ENCODE measurements at regions not wholly inside any gene's neighbourhood (a gene's known extent, or its start where the extent isn't known, plus 50 kb on each side); places are given as distances from the start of the nearest gene placed in this dataset.
"Not testable (repeated sequence)": the region's sequence is repeated elsewhere in the genome, so short reads cannot be mapped to it uniquely, and the experiment has no call there.

- DNase-seq (ENCODE audit: low read depth in 4 of 6, low spot score in 6 of 6) = peak in 1 of 6 donors; percentile 39
- no peak overlapping the region for H3K4me3 ChIP-seq (ENCODE audit: low read depth, low read length)
- H3K4me1 ChIP-seq (ENCODE audit: control insufficient read depth, insufficient read depth, low read length) = no peaks in the 10 kb centered on the region
- WGBS (ENCODE audit: insufficient coverage) = 59% methylated on average over 3 of the region's 7 CpGs
- no peaks in the 10 kb centered on the region for H3K9me3 ChIP-seq (ENCODE audit: control insufficient read depth, insufficient read depth, low read length)
- H3K36me3 ChIP-seq (ENCODE audit: control insufficient read depth, insufficient read depth, low read length) = no peaks in the 10 kb centered on the region
- no peaks in the 10 kb centered on the region for H3K27me3 ChIP-seq (ENCODE audit: control insufficient read depth, insufficient read depth, low read length)
- no peak overlapping the region for H3K27ac ChIP-seq (ENCODE audit: low read depth, low read length)
Observed at GRCh38 chr12:127500512-127501035, 766.4 kb upstream of the TMEM132C start.

GRCh38 chr12:127501916-127502315 is 765.1 kb upstream of the TMEM132C start:
- no peaks in the 10 kb centered on the region for H3K9me3 ChIP-seq (ENCODE audit: control insufficient read depth, insufficient read depth, low read length)
- no peaks in the 10 kb centered on the region for H3K36me3 ChIP-seq (ENCODE audit: control insufficient read depth, insufficient read depth, low read length)
- no peaks in the 10 kb centered on the region for H3K4me1 ChIP-seq (ENCODE audit: control insufficient read depth, insufficient read depth, low read length)
- DNase-seq (ENCODE audit: low read depth in 4 of 6, low spot score in 6 of 6) = no peak
- 98% methylated on average over 6 of the region's 6 CpGs for WGBS (ENCODE audit: insufficient coverage)
- no peak overlapping the region for H3K4me3 ChIP-seq (ENCODE audit: low read depth, low read length)
- H3K27me3 ChIP-seq (ENCODE audit: control insufficient read depth, insufficient read depth, low read length) = no peaks in the 10 kb centered on the region
- H3K27ac ChIP-seq (ENCODE audit: low read depth, low read length) = no peak overlapping the region

- no peaks in the 10 kb centered on the region for H3K36me3 ChIP-seq (ENCODE audit: control insufficient read depth, insufficient read depth, low read length)
- H3K4me3 ChIP-seq (ENCODE audit: low read depth, low read length) = no peak overlapping the region
- H3K27ac ChIP-seq (ENCODE audit: low read depth, low read length) = no peak overlapping the region
- WGBS (ENCODE audit: insufficient coverage) = 92% methylated on average over 4 of the region's 7 CpGs
- DNase-seq (ENCODE audit: low read depth in 4 of 6, low spot score in 6 of 6) = peak in 2 of 6 donors; percentile 22 to 32
- no peaks in the 10 kb centered on the region for H3K4me1 ChIP-seq (ENCODE audit: control insufficient read depth, insufficient read depth, low read length)
- H3K27me3 ChIP-seq (ENCODE audit: control insufficient read depth, insufficient read depth, low read length) = no peaks in the 10 kb centered on the region
- no peaks in the 10 kb centered on the region for H3K9me3 ChIP-seq (ENCODE audit: control insufficient read depth, insufficient read depth, low read length)
Observed at GRCh38 chr12:127503246-127503645, 763.7 kb upstream of the TMEM132C start.

- not testable (repeated sequence) for H3K4me1 ChIP-seq (ENCODE audit: control insufficient read depth, insufficient read depth, low read length); H3K27ac ChIP-seq (ENCODE audit: low read depth, low read length); H3K4me3 ChIP-seq (ENCODE audit: low read depth, low read length); H3K27me3 ChIP-seq (ENCODE audit: control insufficient read depth, insufficient read depth, low read length); H3K9me3 ChIP-seq (ENCODE audit: control insufficient read depth, insufficient read depth, low read length); DNase-seq (ENCODE audit: low read depth in 4 of 6, low spot score in 6 of 6); H3K36me3 ChIP-seq (ENCODE audit: control insufficient read depth, insufficient read depth, low read length)
- WGBS (ENCODE audit: insufficient coverage) = 100% methylated on average over 2 of the region's 4 CpGs
Observed at GRCh38 chr12:127503996-127504395, 763.0 kb upstream of the TMEM132C start.

- H3K4me3 ChIP-seq (ENCODE audit: low read depth, low read length) = no peak overlapping the region
- no peak overlapping the region for H3K27ac ChIP-seq (ENCODE audit: low read depth, low read length)
- H3K9me3 ChIP-seq (ENCODE audit: control insufficient read depth, insufficient read depth, low read length) = no peaks in the 10 kb centered on the region
- H3K27me3 ChIP-seq (ENCODE audit: control insufficient read depth, insufficient read depth, low read length) = no peaks in the 10 kb centered on the region
- WGBS (ENCODE audit: insufficient coverage) = 100% methylated on average over 2 of the region's 5 CpGs
- H3K4me1 ChIP-seq (ENCODE audit: control insufficient read depth, insufficient read depth, low read length) = no peaks in the 10 kb centered on the region
- DNase-seq (ENCODE audit: low read depth in 4 of 6, low spot score in 6 of 6) = no peak
- H3K36me3 ChIP-seq (ENCODE audit: control insufficient read depth, insufficient read depth, low read length) = no peaks in the 10 kb centered on the region
Observed at GRCh38 chr12:127504874-127505273, 762.1 kb upstream of the TMEM132C start.

- 20% methylated on average over 1 of the region's 6 CpGs for WGBS (ENCODE audit: insufficient coverage)
- H3K4me1 ChIP-seq (ENCODE audit: control insufficient read depth, insufficient read depth, low read length) = no peaks in the 10 kb centered on the region
Observed at GRCh38 chr12:127507341-127507740, 759.6 kb upstream of the TMEM132C start.

GRCh38 chr12:127509066-127509778 is 757.7 kb upstream of the TMEM132C start:
- H3K4me3 ChIP-seq (ENCODE audit: low read depth, low read length) = no peak overlapping the region
- WGBS (ENCODE audit: insufficient coverage) = 93% methylated on average over 4 of the region's 6 CpGs
- no peak for DNase-seq (ENCODE audit: low read depth in 4 of 6, low spot score in 6 of 6)
- H3K4me1 ChIP-seq (ENCODE audit: control insufficient read depth, insufficient read depth, low read length) = no peaks in the 10 kb centered on the region
- no peak overlapping the region for H3K27ac ChIP-seq (ENCODE audit: low read depth, low read length)
- H3K27me3 ChIP-seq (ENCODE audit: control insufficient read depth, insufficient read depth, low read length) = no peaks in the 10 kb centered on the region
- no peaks in the 10 kb centered on the region for H3K9me3 ChIP-seq (ENCODE audit: control insufficient read depth, insufficient read depth, low read length)
- H3K36me3 ChIP-seq (ENCODE audit: control insufficient read depth, insufficient read depth, low read length) = no peaks in the 10 kb centered on the region

More at GRCh38 chr12:127507341-127507740, 759.6 kb upstream of the TMEM132C start:
- H3K4me3 ChIP-seq (ENCODE audit: low read depth, low read length) = no peak overlapping the region
- no peaks in the 10 kb centered on the region for H3K27me3 ChIP-seq (ENCODE audit: control insufficient read depth, insufficient read depth, low read length)
- H3K36me3 ChIP-seq (ENCODE audit: control insufficient read depth, insufficient read depth, low read length) = no peaks in the 10 kb centered on the region
- no peaks in the 10 kb centered on the region for H3K9me3 ChIP-seq (ENCODE audit: control insufficient read depth, insufficient read depth, low read length)
- peak in 1 of 6 donors; percentile 10 for DNase-seq (ENCODE audit: low read depth in 4 of 6, low spot score in 6 of 6)
- H3K27ac ChIP-seq (ENCODE audit: low read depth, low read length) = no peak overlapping the region

- no peaks in the 10 kb centered on the region for H3K4me1 ChIP-seq (ENCODE audit: control insufficient read depth, insufficient read depth, low read length)
- DNase-seq (ENCODE audit: low read depth in 4 of 6, low spot score in 6 of 6) = no peak
- H3K27me3 ChIP-seq (ENCODE audit: control insufficient read depth, insufficient read depth, low read length) = no peaks in the 10 kb centered on the region
- H3K9me3 ChIP-seq (ENCODE audit: control insufficient read depth, insufficient read depth, low read length) = no peaks in the 10 kb centered on the region
- no CpG with 5 or more reads among the region's 2 CpGs for WGBS (ENCODE audit: insufficient coverage)
- no peaks in the 10 kb centered on the region for H3K36me3 ChIP-seq (ENCODE audit: control insufficient read depth, insufficient read depth, low read length)
- no peak overlapping the region for H3K4me3 ChIP-seq (ENCODE audit: low read depth, low read length)
- no peak overlapping the region for H3K27ac ChIP-seq (ENCODE audit: low read depth, low read length)
Observed at GRCh38 chr12:127515941-127516340, 751.0 kb upstream of the TMEM132C start.

- H3K27ac ChIP-seq (ENCODE audit: low read depth, low read length) = no peak overlapping the region
- DNase-seq (ENCODE audit: low read depth in 4 of 6, low spot score in 6 of 6) = no peak
- H3K4me3 ChIP-seq (ENCODE audit: low read depth, low read length) = no peak overlapping the region
- H3K4me1 ChIP-seq (ENCODE audit: control insufficient read depth, insufficient read depth, low read length) = no peaks in the 10 kb centered on the region
- H3K9me3 ChIP-seq (ENCODE audit: control insufficient read depth, insufficient read depth, low read length) = no peaks in the 10 kb centered on the region
- 80% methylated on average over 1 of the region's 1 CpG for WGBS (ENCODE audit: insufficient coverage)
- no peaks in the 10 kb centered on the region for H3K27me3 ChIP-seq (ENCODE audit: control insufficient read depth, insufficient read depth, low read length)
- H3K36me3 ChIP-seq (ENCODE audit: control insufficient read depth, insufficient read depth, low read length) = no peaks in the 10 kb centered on the region
Observed at GRCh38 chr12:127516467-127516866, 750.5 kb upstream of the TMEM132C start.

- no peaks in the 10 kb centered on the region for H3K36me3 ChIP-seq (ENCODE audit: control insufficient read depth, insufficient read depth, low read length)
- H3K27me3 ChIP-seq (ENCODE audit: control insufficient read depth, insufficient read depth, low read length) = no peaks in the 10 kb centered on the region
- WGBS (ENCODE audit: insufficient coverage) = 57% methylated on average over 1 of the region's 2 CpGs
- H3K4me3 ChIP-seq (ENCODE audit: low read depth, low read length) = no peak overlapping the region
- no peak overlapping the region for H3K27ac ChIP-seq (ENCODE audit: low read depth, low read length)
- DNase-seq (ENCODE audit: low read depth in 4 of 6, low spot score in 6 of 6) = no peak
- H3K4me1 ChIP-seq (ENCODE audit: control insufficient read depth, insufficient read depth, low read length) = no peaks in the 10 kb centered on the region
- H3K9me3 ChIP-seq (ENCODE audit: control insufficient read depth, insufficient read depth, low read length) = no peaks in the 10 kb centered on the region
Observed at GRCh38 chr12:127519779-127520178, 747.2 kb upstream of the TMEM132C start.

Measured in spinal cord (tissue), 9 donors.